Dedifferentiated amniotic fluid mesenchymal stem cell (primary cell): ENCODE measurements at regions not wholly inside any gene's neighbourhood (a gene's known extent, or its start where the extent isn't known, plus 50 kb on each side); places are given as distances from the start of the nearest gene placed in this dataset.

Experiments
- DNase-seq: peaks from one replicate; pipeline ENCODE4 v3.0.0-alpha.2; 2016; ENCODE audit errors: extremely low spot score

- DNase-seq, result no peak
Measured at GRCh38 chr11:37774441-37774840, 1176.4 kb upstream of the RAG2 start.

- DNase-seq, result no peak
Measured at GRCh38 chr11:37770145-37770544, 1172.1 kb upstream of the RAG2 start.

GRCh38 chr11:37762079-37762478, 1164.0 kb upstream of the RAG2 start:
- DNase-seq, result no peak

- no peak for DNase-seq
Measured at GRCh38 chr11:37755521-37755920, 1157.5 kb upstream of the RAG2 start.

GRCh38 chr11:37748641-37749040, 1150.6 kb upstream of the RAG2 start:
- no peak for DNase-seq

- DNase-seq, result no peak
Measured at GRCh38 chr11:37747121-37747520, 1149.1 kb upstream of the RAG2 start.

- no peak for DNase-seq
Measured at GRCh38 chr11:37727371-37727770, 1129.3 kb upstream of the RAG2 start.

- no peak for DNase-seq
Measured at GRCh38 chr11:37724315-37724714, 1126.3 kb upstream of the RAG2 start.

- DNase-seq, result no peak
Measured at GRCh38 chr11:37721485-37721884, 1123.4 kb upstream of the RAG2 start.

- DNase-seq, result no peak
Measured at GRCh38 chr11:37718431-37718999, 1120.5 kb upstream of the RAG2 start.

GRCh38 chr11:37712251-37712650, 1114.2 kb upstream of the RAG2 start:
- no peak for DNase-seq

- DNase-seq, result peak; percentile 84
Measured at GRCh38 chr11:37710031-37710430, 1112.0 kb upstream of the RAG2 start.

- DNase-seq, result no peak
Measured at GRCh38 chr11:37704791-37705190, 1106.8 kb upstream of the RAG2 start.

- DNase-seq, result no peak
Measured at GRCh38 chr11:37699644-37700043, 1101.6 kb upstream of the RAG2 start.

- no peak for DNase-seq
Measured at GRCh38 chr11:37695283-37695682, 1097.2 kb upstream of the RAG2 start.

- peak; percentile 84 for DNase-seq
Measured at GRCh38 chr11:37689951-37690350, 1091.9 kb upstream of the RAG2 start.

- no peak for DNase-seq
Measured at GRCh38 chr11:37688456-37688855, 1090.4 kb upstream of the RAG2 start.

- no peak for DNase-seq
Measured at GRCh38 chr11:37687130-37687529, 1089.1 kb upstream of the RAG2 start.

- no peak for DNase-seq
Measured at GRCh38 chr11:37671321-37671720, 1073.3 kb upstream of the RAG2 start.

GRCh38 chr11:37666960-37667359, 1068.9 kb upstream of the RAG2 start:
- no peak for DNase-seq

GRCh38 chr11:37657645-37658044, 1059.6 kb upstream of the RAG2 start:
- DNase-seq, result peak; percentile 25

GRCh38 chr11:37647767-37648166, 1049.7 kb upstream of the RAG2 start:
- DNase-seq, result no peak

- no peak for DNase-seq
Measured at GRCh38 chr11:37643968-37644367, 1045.9 kb upstream of the RAG2 start.

GRCh38 chr11:37642296-37642695, 1044.3 kb upstream of the RAG2 start:
- no peak for DNase-seq
